ENCODE measurements at regions not wholly inside any gene's neighbourhood (a gene's known extent, or its start where the extent isn't known, plus 50 kb on each side); places are given as distances from the start of the nearest gene placed in this dataset.
"Not testable (repeated sequence)": the region's sequence is repeated elsewhere in the genome, so short reads cannot be mapped to it uniquely, and the experiment has no call there.

DNA sequence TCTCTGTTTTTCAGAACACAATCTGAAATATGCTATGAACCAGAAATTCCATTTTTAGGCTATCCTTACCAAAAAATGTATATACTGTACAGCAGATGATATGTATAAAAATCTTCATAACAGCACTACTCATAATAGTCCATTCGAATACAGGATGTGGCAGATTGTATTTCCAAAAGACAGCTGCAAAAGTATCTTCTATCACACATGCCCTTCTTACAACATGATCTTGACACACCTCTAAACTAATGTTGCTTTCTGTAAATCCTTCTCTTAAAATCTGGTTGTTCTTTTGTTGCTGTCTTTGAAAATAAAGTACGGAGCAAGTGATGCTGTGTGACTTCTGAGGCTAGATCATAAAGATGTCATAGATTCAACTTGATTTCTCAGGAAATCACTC, 409.9 kb upstream of the LUZP2 start:
- DNase-seq: no peak

DNA sequence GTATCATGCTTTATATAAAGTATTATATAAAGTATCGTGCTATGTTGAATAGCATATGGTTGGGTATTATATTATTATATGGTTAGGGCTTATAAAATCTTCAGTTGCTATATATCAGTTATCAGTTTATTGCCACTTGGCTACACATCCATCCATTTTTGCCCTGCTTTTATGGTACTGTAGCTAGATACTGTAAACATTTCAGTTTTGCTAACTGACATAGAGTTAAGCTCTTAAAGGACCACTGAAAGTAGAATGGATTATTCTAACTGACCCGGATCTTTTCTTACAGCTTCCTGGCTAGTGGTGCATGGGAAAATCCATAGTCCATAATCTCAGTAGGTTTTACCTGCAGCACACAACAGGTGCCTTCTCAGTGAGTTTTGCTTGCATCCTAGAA, 405.3 kb upstream of the LUZP2 start:
- DNase-seq: no peak

DNA sequence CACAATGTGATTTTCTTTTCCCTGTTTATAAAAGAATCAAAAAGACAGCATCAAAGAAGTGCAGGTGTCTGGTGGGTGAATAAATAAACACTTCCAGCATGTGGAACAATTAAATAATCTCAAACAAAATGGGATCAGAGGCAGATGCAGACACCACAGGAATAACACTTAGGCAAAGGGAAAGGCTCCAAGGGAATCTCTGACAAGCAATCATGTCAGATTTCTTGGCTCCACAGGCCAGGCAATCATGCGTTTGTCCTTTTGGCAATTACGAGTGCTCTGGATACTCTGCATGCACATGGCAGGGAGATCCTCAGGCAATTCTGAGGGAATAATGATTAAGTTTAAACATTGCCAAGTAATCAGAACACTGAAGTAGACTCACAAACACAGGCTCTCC, 403.5 kb upstream of the LUZP2 start:
- peak in 2 of 3 experiments; percentile 58 to 89 for DNase-seq

DNA sequence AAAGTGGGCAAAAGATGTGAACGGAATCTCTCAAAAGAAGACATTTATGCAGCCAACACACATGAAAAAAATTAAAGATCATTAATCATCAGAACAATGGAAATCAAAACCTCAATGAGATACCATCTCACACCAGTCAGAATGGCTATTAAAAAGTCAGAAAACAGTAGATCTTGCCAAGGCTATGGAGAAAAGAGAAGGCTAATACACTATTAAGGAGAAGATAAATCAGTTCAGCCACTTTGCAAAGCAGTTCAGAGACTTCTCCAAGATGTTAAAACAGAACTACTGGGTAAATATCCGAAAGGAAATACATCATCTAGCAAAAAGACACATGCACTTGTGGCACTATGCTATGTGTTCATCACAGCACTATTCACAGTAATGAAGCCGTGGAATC, 388.2 kb upstream of the LUZP2 start:
- no peak for DNase-seq

DNA sequence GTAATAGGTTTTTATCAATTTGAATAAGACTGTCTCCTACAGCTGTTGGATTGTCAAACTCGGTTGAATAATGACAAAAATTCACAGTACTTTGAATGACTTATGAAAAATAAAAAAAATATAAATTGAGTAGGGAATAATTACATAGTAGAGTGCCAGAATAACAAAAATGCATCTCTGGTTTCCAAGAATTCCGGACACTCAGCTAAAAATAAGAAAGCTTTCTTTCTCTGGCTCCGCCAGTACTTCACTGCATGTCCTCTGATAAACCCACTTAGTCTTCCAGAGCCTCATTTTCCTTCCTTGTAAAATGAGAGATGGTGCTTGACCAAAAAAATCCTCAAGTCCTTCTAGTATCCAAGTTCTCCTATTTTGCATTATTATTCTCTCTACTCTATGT, 374.6 kb upstream of the LUZP2 start:
- no peak for DNase-seq

DNA sequence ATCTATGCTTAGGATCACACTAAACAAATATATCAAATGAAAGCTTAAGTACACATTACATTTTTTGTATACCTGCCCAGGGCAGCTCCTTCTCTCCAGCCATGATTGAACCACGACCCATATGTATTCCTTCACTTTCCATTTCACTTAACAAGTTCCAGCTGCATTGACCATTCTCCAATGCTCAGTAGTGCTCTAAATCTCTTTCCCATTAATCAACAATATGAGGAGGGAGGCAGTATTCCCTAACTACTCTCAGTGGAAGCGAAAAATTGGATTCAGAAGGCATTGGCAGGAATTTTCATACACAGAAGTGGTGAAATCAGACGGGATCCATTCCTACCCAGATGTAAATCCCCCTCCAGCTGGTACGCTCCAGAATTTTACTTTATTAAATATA, 372.0 kb upstream of the LUZP2 start:
- no peak for DNase-seq

DNA sequence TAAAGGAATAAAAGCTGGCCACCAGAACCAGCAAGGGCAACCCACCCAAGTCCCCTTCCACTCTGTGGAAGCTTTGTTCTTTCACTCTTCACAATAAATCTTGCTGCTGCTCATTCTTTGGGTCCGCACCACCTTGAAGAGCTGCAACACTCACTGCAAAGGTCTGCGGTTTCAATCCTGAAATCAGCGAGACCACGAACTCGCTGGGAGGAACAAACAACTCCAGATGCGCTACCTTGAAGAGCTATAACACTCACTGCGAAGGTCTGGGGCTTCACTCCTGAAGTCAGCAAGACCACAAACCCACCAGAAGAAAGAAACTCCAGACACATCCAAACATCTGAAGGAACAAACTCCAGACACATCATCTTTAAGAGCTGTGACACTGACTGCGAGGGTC, 365.2 kb upstream of the LUZP2 start:
- DNase-seq: no peak

DNA sequence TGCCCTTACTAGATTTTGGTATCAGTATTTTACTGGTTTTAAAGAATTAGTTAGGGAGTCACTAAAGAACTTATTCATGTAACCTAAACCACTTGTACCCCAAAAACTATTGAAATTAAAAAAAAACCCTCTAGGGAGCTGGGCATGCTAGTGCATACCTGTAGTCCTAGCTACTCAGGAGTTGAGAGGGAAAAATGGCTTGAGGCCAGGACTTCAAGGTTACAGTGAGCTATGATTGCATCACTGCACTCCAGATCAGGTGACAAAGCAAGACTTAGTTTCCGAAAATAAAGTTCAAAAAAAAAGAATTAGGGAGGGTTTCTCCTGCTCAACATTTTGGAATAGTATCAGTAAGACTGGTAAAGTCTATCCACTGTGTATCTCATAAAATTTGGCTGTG, 364.4 kb upstream of the LUZP2 start:
- DNase-seq: no peak

DNA sequence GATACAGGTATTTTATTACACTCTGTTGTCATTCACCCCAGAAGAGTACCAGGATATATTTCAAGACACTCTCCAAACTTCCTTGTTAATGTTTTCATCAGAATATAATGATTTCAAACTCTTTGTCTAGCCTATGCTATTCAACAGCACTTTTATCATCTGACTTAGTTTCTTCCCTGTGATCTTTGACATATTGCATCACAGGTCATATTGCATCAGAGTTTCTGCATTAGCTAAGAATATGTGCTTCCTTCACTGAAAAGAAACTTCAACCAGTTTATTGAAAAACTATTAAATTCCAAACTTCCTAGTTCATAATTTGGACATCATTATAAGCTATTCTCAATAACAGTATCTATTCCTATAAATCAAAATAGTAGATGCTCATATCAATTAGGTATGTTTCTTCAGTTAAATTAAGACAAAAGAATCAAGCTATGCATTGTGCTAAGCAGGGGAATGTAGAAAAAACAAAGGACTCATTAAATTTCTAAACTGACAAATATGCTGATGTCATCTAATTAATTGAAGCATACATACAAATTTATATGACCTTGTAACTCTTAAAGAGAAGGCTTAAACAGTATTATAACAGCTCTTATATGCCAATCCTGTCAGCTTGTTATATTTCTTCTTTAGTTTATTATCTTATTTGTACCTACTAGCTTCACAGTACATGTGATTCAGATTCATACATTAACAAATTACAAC, 361.8 kb upstream of the LUZP2 start:
- DNase-seq: no peak

DNA sequence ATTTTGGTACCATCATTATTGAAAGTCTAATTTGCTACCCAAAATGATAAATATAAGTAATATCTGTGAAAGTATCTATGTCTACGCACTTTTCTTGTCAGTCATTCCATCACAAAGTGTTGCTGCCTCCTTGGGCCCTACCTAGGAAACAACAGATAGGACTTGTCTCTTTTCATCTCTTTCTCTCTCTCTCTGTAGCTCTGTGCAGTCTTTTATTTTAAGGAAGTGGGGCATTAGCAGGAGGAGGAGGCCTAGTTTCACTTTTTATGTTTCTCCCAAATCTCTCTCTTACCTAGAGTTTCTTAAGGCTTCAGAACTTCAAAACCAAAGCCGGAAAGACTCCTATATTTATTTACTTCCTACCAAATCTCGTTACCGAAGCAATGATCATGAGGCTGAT, 354.8 kb upstream of the LUZP2 start:
- no peak for DNase-seq

DNA sequence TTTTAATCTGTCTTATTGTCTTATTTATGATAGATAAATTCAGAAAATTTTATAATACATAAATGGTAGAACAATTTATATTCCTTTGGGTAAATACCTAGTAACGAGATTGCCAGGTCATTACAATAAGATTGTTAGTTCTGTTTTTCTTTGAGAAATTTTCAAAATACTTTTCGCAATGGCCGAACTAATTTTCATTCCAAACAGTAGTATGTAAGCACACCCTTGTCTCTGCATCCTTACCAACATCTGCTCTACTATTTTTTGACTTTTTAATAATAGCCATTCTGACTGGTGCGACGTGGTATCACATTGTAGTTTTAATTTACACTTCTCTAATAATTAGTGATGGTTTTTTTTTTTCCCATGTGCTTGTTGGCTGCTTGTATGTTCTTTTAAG, 351.4 kb upstream of the LUZP2 start:
- DNase-seq: no peak

DNA sequence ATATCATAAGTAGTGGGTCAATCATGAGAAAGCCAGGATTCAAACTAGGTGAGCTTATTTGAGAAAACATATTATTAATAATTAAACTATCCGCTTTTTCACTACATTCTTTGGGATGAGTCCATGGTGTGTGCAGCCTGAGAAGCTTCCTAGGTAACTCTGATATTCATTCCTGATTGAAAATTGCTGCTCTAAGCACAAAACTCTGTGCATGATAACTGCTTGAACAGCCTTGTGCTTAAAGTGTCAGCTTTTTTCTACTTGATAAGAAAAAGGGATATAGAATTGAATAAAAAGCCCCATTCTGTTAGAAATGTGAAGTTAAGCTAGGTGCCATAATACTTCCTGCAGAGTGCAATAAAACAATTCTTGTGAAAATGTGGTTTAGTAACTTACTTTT, 343.5 kb upstream of the LUZP2 start:
- DNase-seq: no peak

DNA sequence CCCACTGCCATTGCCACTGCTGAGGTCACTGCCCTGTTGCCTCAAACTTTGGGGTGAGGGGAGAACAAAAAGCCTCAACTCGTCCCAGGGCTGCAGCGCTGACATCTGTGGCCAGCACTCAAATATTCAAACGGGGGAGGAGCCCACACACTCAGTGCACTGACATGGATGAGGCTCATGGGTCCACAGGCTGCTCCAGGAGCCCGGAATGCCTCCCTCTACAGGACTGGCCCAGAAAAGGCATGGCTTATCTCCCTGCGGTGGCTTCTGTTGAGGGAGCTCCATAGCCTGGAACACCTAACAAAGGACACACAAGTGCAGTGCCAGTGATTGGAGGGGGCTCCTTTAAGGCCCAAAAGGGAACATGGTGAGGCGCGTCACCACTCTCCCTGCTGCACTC, 341.1 kb upstream of the LUZP2 start:
- DNase-seq: no peak

DNA sequence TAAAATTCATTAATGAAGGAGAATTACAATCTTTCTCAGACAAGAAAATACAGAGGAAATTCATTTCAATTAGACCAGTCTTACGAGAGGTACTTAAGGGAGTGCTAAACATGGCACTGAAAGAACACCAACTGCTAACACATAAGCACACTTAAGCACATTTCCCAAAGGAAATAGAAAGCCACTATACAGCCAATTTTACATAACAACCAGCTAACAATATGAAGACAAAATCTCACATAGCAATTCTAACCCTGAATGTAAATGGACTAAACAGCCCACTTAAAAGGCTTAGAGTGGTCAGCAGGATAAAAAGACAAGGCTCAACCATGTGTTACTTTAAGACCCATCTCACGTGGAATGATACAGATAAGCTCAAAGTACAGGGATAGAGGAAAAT, 339.5 kb upstream of the LUZP2 start:
- peak in 1 of 3 experiments; percentile 84 for DNase-seq

DNA sequence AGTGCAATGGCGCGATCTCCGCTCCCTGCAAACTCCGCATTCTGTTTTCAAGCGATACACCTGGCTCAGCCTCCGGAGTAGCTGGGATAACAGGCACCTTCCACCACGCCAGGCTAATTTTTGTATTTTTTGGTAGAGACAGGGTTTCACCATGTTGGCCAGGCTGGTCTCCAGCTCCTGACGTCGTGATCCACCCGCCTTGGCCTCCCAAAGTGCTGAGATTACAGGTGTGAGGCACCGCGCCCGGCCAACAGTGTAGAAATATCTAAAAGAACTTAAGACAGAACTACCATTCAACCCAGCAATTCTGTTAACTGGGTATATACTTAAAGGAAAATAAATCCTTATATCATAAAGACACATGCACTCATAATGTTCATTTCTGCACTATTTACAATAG, 335.3 kb upstream of the LUZP2 start:
- no peak for DNase-seq

DNA sequence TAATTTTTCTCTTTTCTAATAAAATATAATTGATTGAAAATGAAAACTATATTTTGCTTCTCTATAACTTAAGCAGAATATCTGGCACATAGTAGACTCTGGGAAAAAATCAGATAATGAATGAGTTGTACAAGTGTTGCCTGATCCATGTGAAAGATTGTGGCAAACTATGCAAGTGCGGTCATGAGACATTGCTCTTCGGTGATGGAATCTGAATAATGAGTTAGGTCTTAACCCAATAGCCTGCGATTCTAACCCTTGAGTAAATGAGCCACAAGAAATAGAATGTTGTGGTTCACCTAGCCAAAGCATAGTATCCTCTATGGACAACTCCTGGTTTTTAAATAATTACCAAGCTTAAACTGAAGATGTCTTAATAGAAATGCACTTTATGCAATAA, 333.7 kb upstream of the LUZP2 start:
- DNase-seq: no peak

DNA sequence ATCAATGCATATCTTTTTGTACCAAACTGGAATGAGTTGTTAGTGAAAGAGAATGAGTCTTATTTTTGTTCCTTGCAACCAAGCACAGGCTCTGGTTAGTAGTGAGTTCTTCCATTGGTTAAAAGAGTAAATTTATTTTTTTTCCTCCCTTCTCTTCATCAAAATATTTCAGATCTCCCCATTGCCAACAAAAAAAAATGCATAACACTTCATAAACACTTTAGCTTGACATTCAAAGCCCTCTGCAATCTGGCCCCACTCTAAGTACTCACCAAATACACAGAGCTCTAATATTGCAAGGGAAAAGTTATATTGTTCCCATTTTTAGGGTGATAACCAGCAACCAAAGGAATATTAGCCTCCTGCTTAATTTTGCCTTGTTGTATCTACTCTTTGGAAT, 333.0 kb upstream of the LUZP2 start:
- DNase-seq: no peak

DNA sequence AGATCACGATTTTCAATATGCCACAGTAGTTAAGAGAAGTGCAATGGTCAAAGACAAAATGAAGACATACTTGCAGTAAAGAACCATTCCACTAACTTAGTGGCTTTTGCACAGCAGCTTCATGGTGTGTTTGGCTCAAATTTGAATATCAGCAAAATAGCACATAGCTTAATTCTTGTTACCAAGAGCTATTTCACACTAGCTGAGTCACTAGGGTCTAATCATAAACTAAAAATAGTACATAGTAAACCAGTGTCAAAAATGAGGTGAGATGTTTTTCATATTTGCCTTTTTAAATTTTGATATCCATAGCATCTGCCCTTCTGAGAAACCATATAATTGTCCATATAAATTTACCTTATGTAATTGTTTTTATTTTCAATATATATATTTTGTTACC, 325.0 kb upstream of the LUZP2 start:
- no peak for DNase-seq

DNA sequence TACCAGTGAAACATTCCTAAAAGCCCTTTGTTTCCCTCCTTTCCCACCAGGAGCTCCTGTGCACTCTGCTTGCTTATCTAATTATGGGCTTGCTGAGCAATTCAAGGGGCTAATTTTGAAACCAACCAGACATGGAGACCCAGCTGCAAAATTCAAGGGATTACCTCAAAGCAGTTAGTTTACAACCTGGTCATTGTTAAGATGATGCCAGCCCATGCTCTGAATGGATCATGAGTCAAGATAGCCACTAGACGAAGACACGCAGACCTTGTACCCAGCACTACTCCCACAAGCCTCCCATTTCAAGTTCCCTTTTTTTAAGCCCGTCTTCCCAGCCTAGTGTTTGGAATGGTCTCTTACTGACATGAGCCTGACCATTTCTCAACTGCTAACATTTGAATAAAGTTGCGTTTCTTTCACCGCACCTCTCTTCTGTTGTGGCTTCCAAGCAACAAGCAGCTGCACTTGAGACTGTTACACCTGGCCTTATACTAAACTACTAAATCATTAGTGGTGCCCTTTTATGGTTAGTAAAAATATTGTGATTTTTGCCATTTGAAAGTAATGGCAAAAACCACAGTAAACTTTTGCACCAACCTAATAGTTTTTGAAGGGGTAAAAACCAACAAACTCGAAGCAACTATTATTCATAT, 315.3 kb upstream of the LUZP2 start:
- peak in 2 of 3 experiments; percentile 15 to 65 for DNase-seq

DNA sequence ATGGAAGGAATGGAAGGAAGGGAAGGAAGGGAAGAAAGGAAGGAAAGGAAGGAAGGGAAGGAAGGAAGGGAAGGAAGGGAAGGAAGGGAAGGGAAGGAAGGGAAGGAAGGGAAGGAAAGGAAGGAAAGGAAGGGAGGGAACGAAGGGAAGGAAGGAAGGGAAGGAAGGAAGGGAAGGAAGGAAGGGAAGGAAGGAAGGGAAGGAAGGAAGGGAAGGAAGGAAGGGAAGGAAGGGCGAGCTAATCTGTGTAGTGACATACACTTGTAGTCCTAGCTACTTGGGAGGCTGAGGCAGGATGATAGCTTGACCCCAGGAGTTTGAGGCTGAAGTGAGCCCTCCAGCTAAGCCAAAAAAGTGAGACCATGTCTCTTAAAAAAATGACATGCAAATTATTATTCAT, 311.3 kb upstream of the LUZP2 start:
- DNase-seq: not testable (repeated sequence)

DNA sequence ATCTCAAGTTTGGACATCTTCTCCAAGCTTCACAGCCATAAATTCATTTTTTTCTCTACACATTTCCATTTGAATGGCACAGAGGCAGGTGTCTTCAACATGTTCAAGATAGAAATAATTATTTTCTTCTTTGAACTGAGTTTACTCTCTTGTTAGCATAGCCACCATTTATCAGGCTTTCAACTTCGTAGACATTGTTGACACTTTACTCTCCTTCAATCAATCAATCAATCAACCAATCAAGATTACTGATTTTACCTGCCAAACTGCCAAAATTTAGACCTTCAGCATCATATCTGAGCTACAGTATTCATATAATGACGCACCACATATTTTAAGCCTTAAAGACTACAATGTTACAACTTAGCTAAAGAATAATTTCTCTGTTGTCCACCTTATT, 300.1 kb upstream of the LUZP2 start:
- DNase-seq: no peak

DNA sequence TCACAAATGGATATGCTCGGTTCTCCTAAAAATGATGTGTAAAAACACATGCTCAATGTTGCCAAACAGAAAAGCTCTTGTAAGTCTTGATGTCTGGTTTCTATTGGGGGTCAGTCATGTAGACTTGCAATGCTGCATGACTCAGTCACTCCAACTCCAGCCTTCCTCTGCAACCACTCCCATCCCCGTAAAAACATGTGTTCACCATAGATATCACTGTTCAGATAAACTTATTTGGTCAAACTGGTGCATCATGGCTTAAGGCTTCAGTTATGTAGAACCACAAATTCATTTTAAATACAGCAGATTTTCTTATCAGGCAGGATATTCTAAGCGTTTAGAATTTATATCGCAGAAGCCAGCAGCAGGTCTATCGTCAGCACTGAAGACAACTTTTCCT, 298.4 kb upstream of the LUZP2 start:
- DNase-seq: no peak

DNA sequence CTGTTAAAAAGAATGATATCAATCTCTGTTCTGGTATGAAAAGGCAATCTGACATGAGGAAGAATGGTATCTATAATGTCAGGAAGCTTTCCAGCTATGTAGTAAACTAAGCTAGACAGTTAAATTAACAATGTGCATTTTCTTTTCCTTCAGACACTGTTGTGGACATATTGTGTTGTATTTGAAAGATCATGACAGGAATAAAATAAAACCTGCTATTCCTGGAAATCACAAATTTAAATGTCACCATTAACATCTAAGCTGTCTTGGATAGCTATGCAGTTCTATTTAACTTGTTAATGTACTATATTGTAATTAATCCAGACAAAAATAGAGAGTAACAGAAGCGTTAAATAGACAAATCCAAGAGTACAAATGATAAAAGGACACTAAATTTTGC, 297.4 kb upstream of the LUZP2 start:
- DNase-seq: no peak

DNA sequence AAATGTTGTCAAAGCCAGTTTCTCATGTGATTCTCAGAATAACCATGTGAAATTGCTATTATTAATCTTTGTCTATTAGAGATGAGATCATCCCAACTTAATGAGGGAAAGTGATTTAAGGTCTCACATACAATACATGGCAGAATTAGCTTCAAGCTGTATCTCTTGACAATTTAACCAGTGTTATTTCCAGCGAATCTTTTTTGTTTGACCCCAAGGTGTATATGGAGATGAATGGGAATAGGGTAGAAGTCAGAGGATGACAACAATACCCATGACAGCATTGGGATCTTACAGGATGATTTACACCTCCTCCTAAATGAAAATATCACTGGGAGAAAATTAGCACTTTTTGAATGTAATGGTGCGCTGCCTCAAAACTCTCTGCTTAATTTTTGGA, 290.8 kb upstream of the LUZP2 start:
- DNase-seq: peak in 2 of 3 experiments; percentile 24 to 75

DNA sequence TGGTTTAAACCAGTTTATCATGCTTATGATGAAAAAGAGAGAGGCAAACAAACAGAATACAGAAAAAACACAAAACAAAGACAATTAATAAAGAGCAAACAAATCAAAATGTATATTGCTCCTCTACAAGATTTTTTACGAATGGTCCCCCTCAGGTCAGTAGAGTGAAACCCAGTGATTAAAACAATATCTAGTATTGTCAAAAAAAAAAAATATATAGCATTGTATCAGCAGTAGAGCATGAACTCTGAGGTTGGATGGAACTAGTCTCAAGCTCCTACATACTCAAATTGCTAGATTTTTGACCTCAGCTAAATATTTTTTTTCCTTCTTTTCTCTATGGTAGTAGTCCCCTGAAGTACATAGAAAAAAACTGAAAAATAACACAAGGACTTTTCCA, 290.3 kb upstream of the LUZP2 start:
- no peak for DNase-seq

Data from NCI-H1417 (cell line).